Neural crest cell (in vitro differentiated cells): ENCODE measurements at regions not wholly inside any gene's neighbourhood (a gene's known extent, or its start where the extent isn't known, plus 50 kb on each side); places are given as distances from the start of the nearest gene placed in this dataset.

Experiments used
- DNase-seq: peaks from one replicate; pipeline ENCODE4 v3.0.0; 2021; ENCODE audit warnings: low read depth, mixed read lengths, low spot score
- H3K27ac Mint-ChIP-seq: one replicate; pipeline ENCODE4 v1.8.0; 2021; ENCODE audit warnings: mild to moderate bottlenecking, mixed read lengths; ENCODE audit not compliant: unreplicated experiment
- H3K27me3 Mint-ChIP-seq: 2 replicates; pipeline ENCODE4 v1.8.0; 2021; ENCODE audit warnings: low read depth, mild to moderate bottlenecking, mixed read lengths
- H3K36me3 Mint-ChIP-seq: 2 replicates; pipeline ENCODE4 v1.8.0; 2021; ENCODE audit warnings: low read depth, mild to moderate bottlenecking, mixed read lengths
- H3K4me1 Mint-ChIP-seq: 2 replicates; pipeline ENCODE4 v1.8.0; 2021; ENCODE audit warnings: mixed read lengths
- H3K4me3 Mint-ChIP-seq: one replicate; pipeline ENCODE4 v1.8.0; 2021; ENCODE audit warnings: mild to moderate bottlenecking, mixed read lengths
- H3K9me3 Mint-ChIP-seq: 2 replicates; pipeline ENCODE4 v1.8.0; 2021; ENCODE audit warnings: mixed read lengths
- TF ChIP-seq, protein P1 (sequence below): fragments of 200-600 bp; sonication (generic); conservative IDR thresholded peaks from 2 replicates; pipeline ENCODE4 v1.5.0; 2021; ENCODE audit warnings: antibody characterized with exemption, mild to moderate bottlenecking

GRCh38 chr11:111166598-111166997 is 78.9 kb upstream of the POU2AF2 start:
- H3K4me1 Mint-ChIP-seq: no peaks in the 10 kb centered on the region
- no peak for DNase-seq
- H3K27me3 Mint-ChIP-seq: no peaks in the 10 kb centered on the region
- TF ChIP-seq, protein P1, sequence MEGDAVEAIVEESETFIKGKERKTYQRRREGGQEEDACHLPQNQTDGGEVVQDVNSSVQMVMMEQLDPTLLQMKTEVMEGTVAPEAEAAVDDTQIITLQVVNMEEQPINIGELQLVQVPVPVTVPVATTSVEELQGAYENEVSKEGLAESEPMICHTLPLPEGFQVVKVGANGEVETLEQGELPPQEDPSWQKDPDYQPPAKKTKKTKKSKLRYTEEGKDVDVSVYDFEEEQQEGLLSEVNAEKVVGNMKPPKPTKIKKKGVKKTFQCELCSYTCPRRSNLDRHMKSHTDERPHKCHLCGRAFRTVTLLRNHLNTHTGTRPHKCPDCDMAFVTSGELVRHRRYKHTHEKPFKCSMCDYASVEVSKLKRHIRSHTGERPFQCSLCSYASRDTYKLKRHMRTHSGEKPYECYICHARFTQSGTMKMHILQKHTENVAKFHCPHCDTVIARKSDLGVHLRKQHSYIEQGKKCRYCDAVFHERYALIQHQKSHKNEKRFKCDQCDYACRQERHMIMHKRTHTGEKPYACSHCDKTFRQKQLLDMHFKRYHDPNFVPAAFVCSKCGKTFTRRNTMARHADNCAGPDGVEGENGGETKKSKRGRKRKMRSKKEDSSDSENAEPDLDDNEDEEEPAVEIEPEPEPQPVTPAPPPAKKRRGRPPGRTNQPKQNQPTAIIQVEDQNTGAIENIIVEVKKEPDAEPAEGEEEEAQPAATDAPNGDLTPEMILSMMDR: no peak
- no peak overlapping the region for H3K4me3 Mint-ChIP-seq
- H3K27ac Mint-ChIP-seq: no peak overlapping the region
- no peaks in the 10 kb centered on the region for H3K9me3 Mint-ChIP-seq
- H3K36me3 Mint-ChIP-seq: no peaks in the 10 kb centered on the region

- H3K36me3 Mint-ChIP-seq: no peaks in the 10 kb centered on the region
Measured at GRCh38 chr11:111162305-111162704, 83.2 kb upstream of the POU2AF2 start.

GRCh38 chr11:111157571-111157970 is 88.0 kb upstream of the POU2AF2 start:
- H3K36me3 Mint-ChIP-seq: no peaks in the 10 kb centered on the region
- H3K4me1 Mint-ChIP-seq: no peaks in the 10 kb centered on the region
- no peak overlapping the region for H3K27ac Mint-ChIP-seq
- TF ChIP-seq, protein P1: no peak
- no peak overlapping the region for H3K4me3 Mint-ChIP-seq
- no peak for DNase-seq
- no peaks in the 10 kb centered on the region for H3K9me3 Mint-ChIP-seq
- H3K27me3 Mint-ChIP-seq: no peaks in the 10 kb centered on the region

More at GRCh38 chr11:111162305-111162704, 83.2 kb upstream of the POU2AF2 start:
- Mint-ChIP-seq H3K27me3 (no peaks in the 10 kb centered on the region), H3K9me3 (no peaks in the 10 kb centered on the region), H3K4me1 (no peaks in the 10 kb centered on the region), H3K4me3 (no peak overlapping the region), H3K27ac (no peak overlapping the region)
- DNase-seq: no peak
- TF ChIP-seq, protein P1: no peak

GRCh38 chr11:111155021-111155420 is 90.5 kb upstream of the POU2AF2 start:
- H3K4me1 Mint-ChIP-seq: no peaks in the 10 kb centered on the region
- H3K36me3 Mint-ChIP-seq: no peaks in the 10 kb centered on the region
- TF ChIP-seq, protein P1: no peak
- H3K27ac Mint-ChIP-seq: no peak overlapping the region
- no peak overlapping the region for H3K4me3 Mint-ChIP-seq
- no peaks in the 10 kb centered on the region for H3K9me3 Mint-ChIP-seq
- no peak for DNase-seq
- H3K27me3 Mint-ChIP-seq: no peaks in the 10 kb centered on the region

GRCh38 chr11:111153194-111153593 is 92.3 kb upstream of the POU2AF2 start:
- Mint-ChIP-seq H3K4me3 (no peak overlapping the region), H3K36me3 (no peaks in the 10 kb centered on the region), H3K27me3 (no peaks in the 10 kb centered on the region), H3K9me3 (no peaks in the 10 kb centered on the region), H3K27ac (no peak overlapping the region), H3K4me1 (no peaks in the 10 kb centered on the region)
- TF ChIP-seq, protein P1: no peak
- no peak for DNase-seq

- no peak overlapping the region for H3K27ac Mint-ChIP-seq
- DNase-seq: no peak
- TF ChIP-seq, protein P1: no peak
- H3K4me3 Mint-ChIP-seq: no peak overlapping the region
- no peaks in the 10 kb centered on the region for H3K36me3 Mint-ChIP-seq
- no peaks in the 10 kb centered on the region for H3K4me1 Mint-ChIP-seq
- H3K9me3 Mint-ChIP-seq: no peaks in the 10 kb centered on the region
- no peaks in the 10 kb centered on the region for H3K27me3 Mint-ChIP-seq
Measured at GRCh38 chr11:111148953-111149352, 96.6 kb upstream of the POU2AF2 start.
